WTC11 (cell line): ENCODE measurements at regions not wholly inside any gene's neighbourhood (a gene's known extent, or its start where the extent isn't known, plus 50 kb on each side); places are given as distances from the start of the nearest gene placed in this dataset.

ENCODE experiments used
- CTCF ChIP-seq: fragments of 200-600 bp; IDR thresholded peaks from 2 replicates; pipeline ENCODE4 v1.8.0; 2022; ENCODE audit warnings: antibody characterized with exemption
- E2F5 ChIP-seq: sonication (generic); formaldehyde crosslinking; IDR thresholded peaks from 2 replicates; pipeline ENCODE4 v1.8.1; 2022; ENCODE audit warnings: mild to moderate bottlenecking, moderate library complexity, missing genetic modification reagents
- ELF4 ChIP-seq: sonication (generic); formaldehyde crosslinking; IDR thresholded peaks from 2 replicates; pipeline ENCODE4 v1.8.1; 2022; ENCODE audit warnings: low read depth, mild to moderate bottlenecking, moderate library complexity, missing genetic modification reagents
- ESRRA ChIP-seq: sonication (generic); formaldehyde crosslinking; IDR thresholded peaks from 2 replicates; pipeline ENCODE4 v1.8.1; 2022; ENCODE audit warnings: mild to moderate bottlenecking, missing genetic modification reagents, borderline replicate concordance
- GABPB1 ChIP-seq: sonication (generic); formaldehyde crosslinking; IDR thresholded peaks from 2 replicates; pipeline ENCODE4 v1.8.1; 2023; ENCODE audit warnings: mild to moderate bottlenecking, missing genetic modification reagents
- USF2 ChIP-seq: sonication (generic); formaldehyde crosslinking; IDR thresholded peaks from 2 replicates; pipeline ENCODE4 v1.8.1; 2023; ENCODE audit warnings: mild to moderate bottlenecking, missing genetic modification reagents, moderate library complexity

- no peak for TF ChIP-seq USF2 (CRISPR knock-in tag)
- no peak for TF ChIP-seq ESRRA (CRISPR knock-in tag)
- TF ChIP-seq CTCF = no peak
- TF ChIP-seq GABPB1 (CRISPR knock-in tag) = no peak
- no peak for TF ChIP-seq ELF4 (CRISPR knock-in tag)
- TF ChIP-seq E2F5 (CRISPR knock-in tag) = no peak
These were observed 493.1 kb downstream of the XIRP2 start for GRCh38 chr2:167381349-167381748.
